Erythroblast (primary cell): ENCODE measurements at regions not wholly inside any gene's neighbourhood (a gene's known extent, or its start where the extent isn't known, plus 50 kb on each side); places are given as distances from the start of the nearest gene placed in this dataset.

Experiments
- GATA1 ChIP-seq: IDR thresholded peaks from 2 replicates; pipeline ENCODE4 v1.6.1; 2011; ENCODE audit warnings: low read depth, mild to moderate bottlenecking, control low read depth, low read length, moderate library complexity
- POLR2A ChIP-seq: IDR thresholded peaks from 2 replicates; pipeline ENCODE4 v1.6.1; 2011; ENCODE audit warnings: mild to moderate bottlenecking, low read length

DNA sequence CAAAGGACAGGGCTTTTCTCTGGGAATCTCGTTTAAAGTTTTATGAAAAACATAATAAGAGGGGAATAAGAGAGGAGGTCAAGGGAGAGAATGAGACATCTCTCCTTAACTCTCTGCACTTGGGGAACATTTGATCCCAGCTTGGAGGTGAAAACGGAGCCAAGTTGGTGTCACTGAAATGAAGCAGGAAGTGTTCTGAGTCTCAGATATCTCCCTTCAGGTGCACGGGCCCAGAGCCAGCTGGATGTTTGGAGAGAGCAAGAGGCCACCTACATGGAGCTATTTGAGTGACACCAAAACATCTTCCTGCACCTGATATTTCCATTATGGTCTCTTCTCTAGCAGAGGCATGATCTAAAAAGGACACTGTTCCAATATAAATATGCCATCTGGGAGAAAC lies 85.7 kb downstream of the BLID start:
- no peak for TF ChIP-seq POLR2A
- TF ChIP-seq GATA1: no peak
